IMR-90 (cell line): ENCODE measurements at regions not wholly inside any gene's neighbourhood (a gene's known extent, or its start where the extent isn't known, plus 50 kb on each side); places are given as distances from the start of the nearest gene placed in this dataset.

ENCODE experiments used
- ATAC-seq: fragments of 200-7000 bp; cut with Tn5 transposase; 2 replicates; pipeline ENCODE4 v1.9.1; 2020; ENCODE audit warnings: low read depth, mild to moderate bottlenecking, moderate library complexity
- BruUV-seq: library from RNA; stranded (reverse); fragments of 400-500 nt; replicated peaks from 2 replicates; lab custom pipeline; 2021; lab: Mats Ljungman, UMichigan
- CTCF ChIA-PET: fragments of 300-600 bp; formaldehyde crosslinking; extraction: SDS; loops from one replicate; lab custom pipeline; 2021; ENCODE audit warnings: antibody characterized with exemption; lab: Yijun Ruan, JAX
- POLR2A ChIA-PET: fragments of 300-600 bp; sonication (Branson Sonifier 250); formaldehyde crosslinking; loops from one replicate; lab custom pipeline; 2022; ENCODE audit warnings: antibody characterized with exemption; ENCODE audit not compliant: unreplicated experiment; lab: Charles Lee
- DNase-seq: peaks from one replicate; pipeline ENCODE4 v3.0.0; 2013
- H2AFZ ChIP-seq: replicated peaks from 2 replicates; pipeline ENCODE3; 2013; ENCODE audit warnings: low read length, mild to moderate bottlenecking; ENCODE audit not compliant: poor library complexity
- H2AK5ac ChIP-seq: 2 replicates; pipeline ENCODE4 v1.6.1; 2013; ENCODE audit warnings: low read depth, low read length, inconsistent platforms
- H2AK9ac ChIP-seq: replicated peaks from 2 replicates; pipeline ENCODE3; 2013; ENCODE audit warnings: mild to moderate bottlenecking, low read depth, low read length, moderate library complexity; ENCODE audit not compliant: poor library complexity
- H2BK120ac ChIP-seq: 2 replicates; pipeline ENCODE4 v1.6.1; 2013; ENCODE audit warnings: low read depth, low read length, inconsistent platforms
- H2BK15ac ChIP-seq: 3 replicates; pipeline ENCODE4 v1.6.1; 2013; ENCODE audit warnings: low read depth, low read length, inconsistent platforms
- H2BK20ac ChIP-seq: 2 replicates; pipeline ENCODE4 v1.6.1; 2013; ENCODE audit warnings: low read depth, mild to moderate bottlenecking, inconsistent platforms, low read length, moderate library complexity
- H2BK5ac ChIP-seq: 2 replicates; pipeline ENCODE4 v1.6.1; 2013; ENCODE audit warnings: mild to moderate bottlenecking, low read depth, low read length, inconsistent platforms; ENCODE audit not compliant: poor library complexity, severe bottlenecking
- H3K14ac ChIP-seq: replicated peaks from 2 replicates; pipeline ENCODE4 v1.6.1; 2013; ENCODE audit warnings: low read depth, low read length, inconsistent platforms
- H3K18ac ChIP-seq: 2 replicates; pipeline ENCODE4 v1.6.1; 2013; ENCODE audit warnings: low read depth, low read length, control low read depth
- H3K23ac ChIP-seq: 2 replicates; pipeline ENCODE4 v1.6.1; 2013; ENCODE audit warnings: low read depth, low read length, inconsistent platforms
- H3K27ac ChIP-seq: 2 replicates; pipeline ENCODE4 v1.5.1; 2013; ENCODE audit warnings: mild to moderate bottlenecking, control low read depth, low read length; ENCODE audit not compliant: insufficient read depth
- H3K27me3 ChIP-seq: 2 replicates; pipeline ENCODE4 v1.6.1; 2013; ENCODE audit warnings: low read length; ENCODE audit not compliant: control insufficient read depth, insufficient read depth
- H3K36me3 ChIP-seq: 2 replicates; pipeline ENCODE4 v1.6.1; 2013; ENCODE audit warnings: low read length, mixed read lengths; ENCODE audit not compliant: control insufficient read depth, insufficient read depth
- H3K4ac ChIP-seq: 2 replicates; pipeline ENCODE4 v1.6.1; 2013; ENCODE audit warnings: low read depth, low read length, inconsistent platforms
- H3K4me1 ChIP-seq: 2 replicates; pipeline ENCODE4 v1.6.1; 2013; ENCODE audit warnings: low read length, mixed read lengths; ENCODE audit not compliant: control insufficient read depth, insufficient read depth
- H3K4me2 ChIP-seq: 2 replicates; pipeline ENCODE4 v1.6.1; 2013; ENCODE audit warnings: low read depth, mild to moderate bottlenecking, control low read depth, low read length, moderate library complexity
- H3K4me3 ChIP-seq: 2 replicates; pipeline ENCODE4 v1.5.1; 2013; ENCODE audit warnings: low read depth, mild to moderate bottlenecking, control low read depth, low read length, moderate library complexity; ENCODE audit not compliant: insufficient read depth
- H3K56ac ChIP-seq: 2 replicates; pipeline ENCODE4 v1.6.1; 2013; ENCODE audit warnings: low read length, inconsistent platforms; ENCODE audit not compliant: insufficient read depth; ENCODE audit errors: extremely low read depth
- H3K79me1 ChIP-seq, 2 experiments: 2 replicates each; pipeline ENCODE4 v1.6.1; 2013; ENCODE audit warnings: low read length in 2 of 2, inconsistent platforms in 1 of 2, low read depth in 1 of 2
- H3K9ac ChIP-seq: 2 replicates; pipeline ENCODE4 v1.6.1; 2013; ENCODE audit warnings: low read depth, low read length, control low read depth
- H3K9me1 ChIP-seq: 2 replicates; pipeline ENCODE4 v1.6.1; 2013; ENCODE audit warnings: low read length, inconsistent platforms; ENCODE audit not compliant: insufficient read depth
- H3K9me3 ChIP-seq: 2 replicates; pipeline ENCODE4 v1.6.1; 2013; ENCODE audit warnings: low read length; ENCODE audit not compliant: control insufficient read depth, insufficient read depth
- H4K20me1 ChIP-seq: 2 replicates; pipeline ENCODE4 v1.6.1; 2013; ENCODE audit warnings: low read length, inconsistent platforms; ENCODE audit not compliant: insufficient read depth
- H4K5ac ChIP-seq: 2 replicates; pipeline ENCODE4 v1.6.1; 2013; ENCODE audit warnings: mild to moderate bottlenecking, low read depth, low read length, control low read depth
- H4K8ac ChIP-seq, 2 experiments: 2 replicates each; pipeline ENCODE4 v1.6.1; 2013; ENCODE audit warnings: low read depth in 2 of 2, low read length in 2 of 2, control low read depth in 1 of 2, inconsistent platforms in 1 of 2
- H4K91ac ChIP-seq: 2 replicates; pipeline ENCODE4 v1.6.1; 2013; ENCODE audit warnings: low read depth, low read length, inconsistent platforms; ENCODE audit not compliant: insufficient read depth
- CEBPB ChIP-seq: IDR thresholded peaks from 2 replicates; pipeline ENCODE4 v1.6.1; 2012; ENCODE audit warnings: low read depth, low read length, improper control_type of control experiment
- CHD1 ChIP-seq: IDR thresholded peaks from 2 replicates; pipeline ENCODE4 v1.6.1; 2012; ENCODE audit warnings: low read depth, low read length, improper control_type of control experiment
- CTCF ChIP-seq: conservative IDR thresholded peaks from 2 replicates; pipeline ENCODE4 v1.5.1; 2012; ENCODE audit warnings: mild to moderate bottlenecking, low read depth, low read length, improper control_type of control experiment
- ELK1 ChIP-seq: fragments of 150-350 bp; IDR thresholded peaks from 2 replicates; pipeline ENCODE4 v1.6.1; 2016; ENCODE audit warnings: low read depth, mild to moderate bottlenecking, low read length, moderate library complexity, borderline replicate concordance
- FOS ChIP-seq: fragments of 150-350 bp; IDR thresholded peaks from 2 replicates; pipeline ENCODE4 v1.6.1; 2016; ENCODE audit warnings: low read depth, low read length
- MAFK ChIP-seq: IDR thresholded peaks from 2 replicates; pipeline ENCODE4 v1.6.1; 2012; ENCODE audit warnings: low read depth, low read length, improper control_type of control experiment
- MXI1 ChIP-seq: IDR thresholded peaks from 2 replicates; pipeline ENCODE4 v1.6.1; 2012; ENCODE audit warnings: low read depth, mild to moderate bottlenecking, low read length, moderate library complexity, borderline replicate concordance
- NFE2L2 ChIP-seq: fragments of 150-350 bp; IDR thresholded peaks from 2 replicates; pipeline ENCODE4 v1.6.1; 2016; ENCODE audit warnings: low read depth, mild to moderate bottlenecking, low read length
- POLR2A ChIP-seq: IDR thresholded peaks from 2 replicates; pipeline ENCODE4 v1.6.1; 2012; ENCODE audit warnings: mild to moderate bottlenecking, low read depth, low read length
- RAD21 ChIP-seq: IDR thresholded peaks from 2 replicates; pipeline ENCODE4 v1.6.1; 2012; ENCODE audit warnings: low read length, improper control_type of control experiment
- RFX5 ChIP-seq: IDR thresholded peaks from 2 replicates; pipeline ENCODE4 v1.8.0; 2012; ENCODE audit warnings: low read depth, mild to moderate bottlenecking, low read length, moderate library complexity
- SMC3 ChIP-seq: fragments of 150-350 bp; IDR thresholded peaks from 2 replicates; pipeline ENCODE4 v1.6.1; 2016; ENCODE audit warnings: low read depth, mild to moderate bottlenecking, antibody characterized with exemption, low read length, moderate library complexity
- USF2 ChIP-seq: fragments of 150-350 bp; IDR thresholded peaks from 2 replicates; pipeline ENCODE4 v1.6.1; 2017; ENCODE audit warnings: mild to moderate bottlenecking, antibody characterized with exemption, low read length, low read depth
- WGBS, 2 experiments: methylation state at CpG; one replicate each; pipeline versions ENCODE4 v1.1.5 to v1.1.7; 2013; ENCODE audit warnings: missing lambda C conversion rate in 2 of 2; ENCODE audit not compliant: insufficient read length in 1 of 2; ENCODE audit errors: extremely low coverage in 2 of 2; 5-methylcytosine and 5-hydroxymethylcytosine counted together
- dilution Hi-C: fragments of 300-500 bp; cut with HindIII; formaldehyde crosslinking; loops from one replicate; pipeline ENCODE4 v1.14.3; 2018; ENCODE audit warnings: low sequenced_read_pairs; ENCODE audit not compliant: unreplicated experiment
- in situ Hi-C: fragments of 300-500 bp; cut with MboI; formaldehyde crosslinking; loops from 3 replicates; pipeline ENCODE4 v1.14.3; 2019; ENCODE audit warnings: low sequenced_read_pairs, inconsistent platforms, mixed read lengths
- intact Hi-C: fragments of 100-400 bp; cut with micrococcal nuclease; formaldehyde crosslinking; loops from 2 replicates; pipeline ENCODE4 v1.10.0; 2022

- no peak overlapping the region for H2AK5ac ChIP-seq
- H3K27ac ChIP-seq = no peak overlapping the region
- H3K9ac ChIP-seq = no peak overlapping the region
- in situ Hi-C loops (no loop called here), dilution Hi-C loops (no loop called here), intact Hi-C loops (no loop called here)
- TF ChIP-seq SMC3 (no peak), USF2 (no peak), MAFK (no peak), NFE2L2 (no peak), ELK1 (no peak), CHD1 (no peak), RAD21 (no peak), POLR2A (no peak), FOS (no peak), MXI1 (no peak), CEBPB (no peak), CTCF (no peak), RFX5 (no peak)
- no peak overlapping the region for H2BK5ac ChIP-seq
- WGBS, 2 experiments = 14% methylated on average over 1 of the region's 3 CpGs; no CpG with 5 or more reads in 1 of the 2 experiments
- no peaks in the 10 kb centered on the region for H3K27me3 ChIP-seq
- H3K4ac ChIP-seq = no peak overlapping the region
- H3K79me1 ChIP-seq = no peaks in the 10 kb centered on the region
- H3K4me3 ChIP-seq = no peak overlapping the region
- H3K4me1 ChIP-seq = no peaks in the 10 kb centered on the region
- H4K8ac ChIP-seq = no peak overlapping the region
- no peaks in the 10 kb centered on the region for H4K20me1 ChIP-seq
- H3K36me3 ChIP-seq = no peaks in the 10 kb centered on the region
- no peak overlapping the region for H3K4me2 ChIP-seq
- ATAC-seq (no peak), DNase-seq (no peak)
- H2AK9ac ChIP-seq = no peak overlapping the region
- ChIA-PET POLR2A (no interaction called here), CTCF (no interaction called here)
- H3K56ac ChIP-seq = no peak overlapping the region
- no peak overlapping the region for H2AFZ ChIP-seq
- no peak overlapping the region for H2BK20ac ChIP-seq
- peaks cover 23% of the 10 kb centered on the region for H3K9me3 ChIP-seq
- H3K9me1 ChIP-seq = no peaks in the 10 kb centered on the region
- H3K14ac ChIP-seq = no peak overlapping the region
- no peak overlapping the region for H2BK120ac ChIP-seq
- no TSS peak for BruUV-seq
- no peak overlapping the region for H3K23ac ChIP-seq
- H4K91ac ChIP-seq = no peak overlapping the region
- no peak overlapping the region for H3K18ac ChIP-seq
- H4K5ac ChIP-seq = no peak overlapping the region
- no peak overlapping the region for H2BK15ac ChIP-seq
These were observed 237.3 kb downstream of the GALR1 start for GRCh38 chr18:77486985-77487384.
